ENCODE measurements at regions not wholly inside any gene's neighbourhood (a gene's known extent, or its start where the extent isn't known, plus 50 kb on each side); places are given as distances from the start of the nearest gene placed in this dataset.

GRCh38 chr3:66762916-66763693 is 235.0 kb upstream of the KBTBD8 start:
- intact Hi-C loops (cut with DNase I) = no loop called here
- DNase-seq (ENCODE audit: missing footprints) (no peak), ATAC-seq (peak; percentile 28)

GRCh38 chr3:66778107-66778506 is 220.0 kb upstream of the KBTBD8 start:
- intact Hi-C loops (cut with DNase I) = no loop called here
- ATAC-seq (no peak), DNase-seq (ENCODE audit: missing footprints) (no peak)

DNA sequence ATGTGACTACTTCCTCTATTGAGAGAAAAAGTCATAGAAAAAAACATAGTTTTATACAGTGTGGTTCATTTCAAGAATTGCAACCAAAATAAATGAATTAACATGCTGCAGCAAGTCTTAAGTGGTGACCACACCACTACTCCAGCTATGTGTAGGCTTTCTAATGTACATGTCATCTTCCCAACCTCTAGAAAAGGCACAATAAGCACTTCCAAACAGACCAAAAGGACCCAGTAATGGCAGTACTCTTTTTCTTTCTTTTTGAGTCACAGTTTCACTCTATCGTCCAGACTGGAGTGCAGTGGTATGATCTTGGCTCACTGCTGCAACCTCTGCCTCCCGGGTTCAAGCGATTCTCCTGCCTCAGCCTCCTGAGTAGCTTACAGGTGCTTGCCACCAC is 219.3 kb upstream of the KBTBD8 start:
- ATAC-seq = no peak
- no peak for DNase-seq (ENCODE audit: missing footprints)
- intact Hi-C loops (cut with DNase I) = no loop called here

GRCh38 chr3:66785191-66785909 is 212.8 kb upstream of the KBTBD8 start:
- ATAC-seq (no peak), DNase-seq (ENCODE audit: missing footprints) (no peak)
- intact Hi-C loops (cut with DNase I) = no loop called here

DNA sequence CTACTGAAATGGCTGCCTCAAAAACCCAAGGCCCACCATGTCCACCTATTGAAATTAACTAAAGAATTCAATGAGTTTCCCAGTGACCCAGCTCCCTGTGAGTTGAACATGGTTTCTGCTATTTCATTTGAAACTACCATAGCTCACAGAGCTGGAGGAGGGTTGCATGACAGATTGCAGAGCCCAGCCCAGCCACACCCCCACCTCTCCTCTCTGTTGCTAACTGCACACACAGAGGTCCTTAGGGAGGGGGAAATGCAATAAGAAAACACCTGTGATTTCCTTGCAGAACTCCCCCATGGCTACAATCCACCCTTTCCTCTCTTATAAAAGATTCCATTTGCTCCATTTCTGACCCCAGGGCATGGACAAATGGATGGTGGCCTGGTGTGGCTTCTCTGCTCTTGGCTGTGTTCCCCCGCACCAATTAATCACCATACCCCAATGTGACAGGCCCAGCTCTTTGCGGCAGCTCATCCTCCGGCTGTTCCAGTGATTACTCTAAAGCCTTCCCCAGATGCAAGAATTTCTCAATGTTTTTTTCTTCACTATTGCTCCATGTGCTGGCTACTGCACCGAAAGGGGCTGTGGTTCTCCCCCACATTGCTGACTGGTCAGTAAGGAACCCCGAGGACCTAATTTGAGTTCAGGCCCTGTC is 208.4 kb upstream of the KBTBD8 start:
- no peak for ATAC-seq
- peak; percentile 16 for DNase-seq (ENCODE audit: missing footprints)
- intact Hi-C loops (cut with DNase I) = no loop called here

DNA sequence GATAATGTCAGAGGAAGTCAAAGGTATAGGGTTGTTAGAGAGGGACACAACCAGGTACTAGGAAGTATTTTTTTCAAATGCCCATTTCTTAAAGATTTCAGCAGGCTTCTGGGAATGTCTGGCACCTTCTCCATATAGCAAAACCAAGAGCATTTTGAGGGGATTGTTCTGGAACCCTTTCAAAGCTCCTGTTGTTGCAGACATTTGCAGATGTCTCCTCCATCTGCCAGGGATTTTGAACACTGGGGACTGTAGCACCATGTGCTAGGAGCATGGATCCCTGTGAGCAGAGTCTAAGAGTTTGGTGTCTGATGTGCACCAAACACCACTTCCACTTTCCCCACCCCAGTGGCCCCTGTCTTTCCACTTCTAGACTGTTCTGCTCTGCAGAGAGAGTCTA is 206.0 kb upstream of the KBTBD8 start:
- intact Hi-C loops (cut with DNase I) = no loop called here
- no peak for DNase-seq (ENCODE audit: missing footprints)

GRCh38 chr3:66795365-66795764 is 202.7 kb upstream of the KBTBD8 start:
- intact Hi-C loops (cut with DNase I) = no loop called here
- DNase-seq (ENCODE audit: missing footprints) = no peak
- no peak for ATAC-seq

More for the DNA sequence above, 206.0 kb upstream of the KBTBD8 start:
- no peak for ATAC-seq

DNA sequence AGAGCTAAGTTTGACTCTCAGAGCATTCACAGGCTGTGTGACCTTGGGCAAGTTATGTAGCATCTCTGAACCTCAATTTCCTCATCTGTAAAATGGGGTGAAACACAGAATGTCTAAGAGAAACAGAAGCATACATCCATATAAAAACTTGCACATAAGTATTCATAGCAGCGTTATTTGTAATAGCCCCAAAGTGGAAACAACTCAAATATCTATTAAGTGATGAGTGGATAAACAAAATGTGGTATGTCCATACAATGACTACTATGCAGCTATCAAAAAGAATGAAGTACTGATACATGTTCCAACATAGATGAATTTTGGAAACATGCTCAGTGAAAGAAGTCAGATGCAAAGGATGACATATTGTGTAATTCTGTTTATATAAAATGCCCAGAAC is 201.8 kb upstream of the KBTBD8 start:
- ATAC-seq (no peak), DNase-seq (ENCODE audit: missing footprints) (no peak)
- intact Hi-C loops (cut with DNase I) = no loop called here

GRCh38 chr3:66797889-66798560 is 200.1 kb upstream of the KBTBD8 start:
- peak; percentile 76 for ATAC-seq
- DNase-seq (ENCODE audit: missing footprints) = no peak
- intact Hi-C loops (cut with DNase I) = no loop called here

DNA sequence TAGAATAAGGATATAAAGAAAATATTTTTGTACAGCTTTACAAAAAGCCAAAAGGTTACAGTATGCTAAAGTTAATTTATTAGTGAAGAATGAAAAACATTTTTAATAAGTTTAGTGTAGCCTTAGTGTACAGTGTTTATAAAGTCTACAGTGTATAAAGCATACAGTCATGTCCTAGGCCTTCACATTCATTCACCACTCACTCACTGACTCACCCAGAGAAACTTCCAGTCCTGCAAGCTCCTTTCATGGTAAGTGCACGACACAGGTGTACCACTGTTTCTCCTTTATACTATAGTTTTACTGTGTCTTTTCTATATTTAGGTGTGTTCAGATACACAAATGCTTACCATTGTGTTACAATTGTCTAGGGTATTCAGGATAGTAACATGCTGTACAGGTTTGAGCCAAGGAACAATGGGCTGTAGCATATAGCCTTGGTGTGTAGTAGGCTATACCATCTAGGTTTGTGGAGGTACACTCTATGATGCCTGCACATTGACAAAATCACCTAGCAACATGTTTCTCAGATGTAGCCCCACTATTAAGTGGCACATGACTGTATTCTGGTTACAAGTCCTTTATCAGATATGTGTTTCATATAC is 197.1 kb upstream of the KBTBD8 start:
- no peak for DNase-seq (ENCODE audit: missing footprints)
- intact Hi-C loops (cut with DNase I) = no loop called here
- ATAC-seq = no peak

GRCh38 chr3:66803206-66803605 is 194.9 kb upstream of the KBTBD8 start:
- intact Hi-C loops (cut with DNase I) = no loop called here
- ATAC-seq (no peak), DNase-seq (ENCODE audit: missing footprints) (no peak)

DNA sequence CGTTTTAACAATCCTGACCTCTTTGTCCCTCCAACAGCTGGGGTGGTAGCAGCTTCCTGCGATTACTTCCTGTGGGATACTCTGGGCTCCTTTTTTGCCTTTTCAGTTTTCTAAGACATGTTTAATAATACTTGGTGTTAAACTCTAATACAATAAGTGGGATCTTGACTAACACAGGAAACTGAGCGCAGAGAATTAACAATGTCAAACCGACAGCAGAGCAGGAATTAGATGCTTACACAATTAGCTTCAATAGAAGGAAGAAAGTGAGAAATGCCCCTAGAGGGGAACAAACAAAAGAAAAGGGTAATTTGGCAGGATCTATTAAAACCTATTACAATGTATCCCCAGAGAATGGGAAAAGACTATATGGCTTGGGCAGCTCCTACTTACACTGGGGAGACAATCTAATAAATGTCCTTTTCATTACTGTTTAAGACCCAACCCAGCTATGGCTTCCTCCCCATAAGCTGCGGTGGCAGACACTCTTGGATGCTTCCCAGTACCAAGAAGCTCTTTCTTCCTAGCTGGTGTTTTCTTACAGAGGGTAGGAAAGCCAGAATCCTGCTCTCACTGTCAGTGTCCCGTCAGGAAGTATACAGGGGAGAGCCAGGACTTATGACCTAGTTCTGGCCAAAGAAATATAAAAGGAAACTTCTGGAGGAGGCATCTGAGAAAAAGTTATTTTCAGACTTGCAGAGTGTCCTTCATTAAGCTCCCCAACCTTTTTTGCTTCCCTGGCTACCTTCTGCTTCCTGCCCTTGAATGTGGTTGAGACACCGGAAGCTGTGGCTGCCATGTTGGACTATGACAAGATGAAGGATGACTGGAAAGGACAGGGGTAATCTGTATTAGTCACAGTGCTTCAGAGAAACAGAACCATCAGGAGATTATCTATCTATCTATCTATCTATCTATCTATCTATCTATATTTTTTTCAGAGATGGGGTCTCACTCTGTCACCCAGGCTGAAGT is 194.1 kb upstream of the KBTBD8 start:
- intact Hi-C loops (cut with DNase I) = no loop called here
- ATAC-seq = no peak

GRCh38 chr3:66808891-66809594 is 189.1 kb upstream of the KBTBD8 start:
- intact Hi-C loops (cut with DNase I) = no loop called here
- DNase-seq (ENCODE audit: missing footprints) (no peak), ATAC-seq (no peak)

More for the DNA sequence above, 194.1 kb upstream of the KBTBD8 start:
- DNase-seq (ENCODE audit: missing footprints) = no peak

DNA sequence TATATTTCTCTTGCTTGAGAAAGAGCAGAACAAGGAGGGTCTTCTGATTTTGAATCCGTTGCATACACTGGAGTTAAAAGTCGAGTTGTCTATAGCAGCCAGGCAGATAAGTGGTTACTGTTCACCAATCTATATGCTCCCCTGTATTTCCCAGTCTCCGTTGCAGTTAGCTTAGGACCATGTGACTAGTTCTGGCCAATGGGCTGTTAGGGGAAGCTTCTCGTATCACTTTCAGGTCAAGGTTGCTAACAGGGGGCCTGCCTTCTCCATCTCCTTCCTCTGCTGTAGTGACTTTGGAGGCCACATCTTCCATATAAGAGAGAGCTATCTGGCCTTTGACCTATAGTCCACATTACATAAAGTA is 188.5 kb upstream of the KBTBD8 start:
- DNase-seq (ENCODE audit: missing footprints) (no peak), ATAC-seq (no peak)
- intact Hi-C loops (cut with DNase I) = no loop called here

GRCh38 chr3:66812136-66812535 is 186.0 kb upstream of the KBTBD8 start:
- ATAC-seq (no peak), DNase-seq (ENCODE audit: missing footprints) (no peak)
- intact Hi-C loops (cut with DNase I) = no loop called here

DNA sequence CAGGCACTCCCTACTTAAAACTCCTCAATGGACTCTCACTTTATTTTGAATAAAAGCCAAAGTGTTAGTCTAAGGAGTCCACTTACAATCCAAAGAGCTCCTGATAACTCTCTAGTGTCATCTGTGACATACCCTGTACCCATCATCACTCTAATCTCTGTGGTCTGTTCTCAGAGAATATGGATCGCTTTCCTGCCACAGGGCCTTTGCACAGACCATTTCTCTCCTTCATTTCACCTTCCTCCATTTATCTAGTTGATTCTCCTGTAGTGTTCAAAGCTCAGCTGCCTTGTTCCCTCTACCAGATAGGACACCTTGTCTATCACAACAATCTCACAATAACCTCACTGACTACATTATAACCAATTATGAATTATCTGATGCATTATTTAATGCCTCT is 185.4 kb upstream of the KBTBD8 start:
- intact Hi-C loops (cut with DNase I) = no loop called here
- DNase-seq (ENCODE audit: missing footprints) = no peak
- ATAC-seq = no peak

GRCh38 chr3:66816090-66816761 is 181.9 kb upstream of the KBTBD8 start:
- DNase-seq (ENCODE audit: missing footprints) = no peak
- intact Hi-C loops (cut with DNase I) = loop anchor here (1.0 to 5.0 kb wide), 4 partner anchors 314 to 561 kb away; partner anchors contain the start of gene LRIG1
- peak; percentile 75 for ATAC-seq

All from Right ventricle myocardium inferior (tissue), 1 donor.